ENCODE measurements at regions not wholly inside any gene's neighbourhood (a gene's known extent, or its start where the extent isn't known, plus 50 kb on each side); places are given as distances from the start of the nearest gene placed in this dataset.

DNA sequence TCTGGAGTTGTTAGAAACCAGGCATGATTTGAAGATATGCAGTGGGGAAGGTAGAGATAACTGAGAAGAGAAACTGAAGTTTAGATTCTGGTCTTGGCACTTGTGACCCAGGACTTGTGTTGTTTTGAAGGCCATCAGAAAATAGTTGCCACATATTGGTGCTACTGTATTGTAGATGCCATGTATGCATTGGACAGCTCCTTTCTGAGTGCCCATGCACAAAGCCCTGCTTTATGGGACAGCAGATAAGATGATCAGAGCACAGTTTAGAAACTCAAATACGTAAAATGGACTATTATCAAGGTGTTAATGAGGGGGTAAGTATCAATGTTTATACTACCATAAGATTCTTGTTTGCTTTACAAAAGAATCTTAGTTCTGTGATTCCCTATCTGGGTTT is 84.9 kb downstream of the KIF4B start:
- no peak for TF ChIP-seq POLR2A (IDR thresholded peaks at IDR 0.05)
- no peak for TF ChIP-seq POLR2AphosphoS5 (IDR thresholded peaks at IDR 0.05)
- no peak for TF ChIP-seq CTCF (IDR thresholded peaks at IDR 0.05 in 8 of 11, conservative IDR thresholded peaks at IDR 0.05 in 3 of 11)
- no peak overlapping the region for H3K27ac ChIP-seq
- peaks cover 0 to 6% (median 0%) of the 10 kb centered on the region in 7 donors for H3K27me3 ChIP-seq (replicated peaks in 1 of 7)
- no peaks in the 10 kb centered on the region for H3K9me3 ChIP-seq
- 63 to 85% (median 65%) methylated on average over 1 of the region's 1 CpG for WGBS, 5 donors
- DNase-seq = no peak
- H3K36me3 ChIP-seq = no peaks in the 10 kb centered on the region
- no peak overlapping the region for H3K4me3 ChIP-seq
- H3K4me1 ChIP-seq = no peaks in the 10 kb centered on the region
- intact Hi-C loops (cut with DNase I; ENCODE audit: low total_unique reads) = no loop called here

GRCh38 chr5:155101697-155102096 is 88.1 kb downstream of the KIF4B start:
- TF ChIP-seq CTCF (IDR thresholded peaks at IDR 0.05 in 8 of 11, conservative IDR thresholded peaks at IDR 0.05 in 3 of 11) (no peak), POLR2AphosphoS5 (IDR thresholded peaks at IDR 0.05) (no peak), POLR2A (IDR thresholded peaks at IDR 0.05) (no peak)
- 39 to 58% (median 52%) methylated on average over 2 of the region's 2 CpGs for WGBS, 5 donors

DNA sequence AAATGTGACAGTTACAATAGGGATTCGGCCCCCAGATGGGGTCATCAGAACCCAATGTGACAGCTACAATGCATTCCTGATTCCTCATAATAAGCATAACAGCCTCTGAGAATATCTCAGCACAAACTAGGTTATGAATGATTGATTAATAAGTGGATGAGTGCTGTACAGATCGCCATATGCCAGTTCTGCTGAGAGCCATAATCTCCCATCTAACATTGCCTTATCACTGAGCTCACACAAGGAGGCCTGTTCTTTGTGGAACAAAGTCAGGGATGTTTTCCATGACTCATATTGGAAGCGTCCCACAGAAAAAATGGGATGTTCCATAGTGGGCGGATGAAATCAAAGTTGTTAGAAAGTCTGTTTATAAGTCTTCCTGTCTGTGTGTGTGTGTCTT is 89.6 kb downstream of the KIF4B start:
- no peak for TF ChIP-seq POLR2A (IDR thresholded peaks at IDR 0.05)
- no peak for TF ChIP-seq CTCF (IDR thresholded peaks at IDR 0.05 in 8 of 11, conservative IDR thresholded peaks at IDR 0.05 in 3 of 11)
- TF ChIP-seq POLR2AphosphoS5 (IDR thresholded peaks at IDR 0.05) = no peak
- no peak for DNase-seq
- Histone ChIP-seq H3K4me3 (no peak overlapping the region), H3K4me1 (no peaks in the 10 kb centered on the region), H3K27ac (no peak overlapping the region), H3K27me3 (replicated peaks in 1 of 7) (peaks cover 0 to 6% (median 0%) of the 10 kb centered on the region in 7 donors), H3K9me3 (no peaks in the 10 kb centered on the region), H3K36me3 (no peaks in the 10 kb centered on the region)
- intact Hi-C loops (cut with DNase I; ENCODE audit: low total_unique reads) = no loop called here
- 80 to 89% (median 83%) methylated on average over 4 of the region's 4 CpGs for WGBS, 5 donors

More at GRCh38 chr5:155101697-155102096, 88.1 kb downstream of the KIF4B start:
- Histone ChIP-seq H3K36me3 (no peaks in the 10 kb centered on the region), H3K4me1 (no peaks in the 10 kb centered on the region), H3K27me3 (replicated peaks in 1 of 7) (peaks cover 0 to 6% (median 0%) of the 10 kb centered on the region in 7 donors), H3K27ac (no peak overlapping the region), H3K4me3 (no peak overlapping the region), H3K9me3 (no peaks in the 10 kb centered on the region)
- no peak for DNase-seq
- intact Hi-C loops (cut with DNase I; ENCODE audit: low total_unique reads) = no loop called here

DNA sequence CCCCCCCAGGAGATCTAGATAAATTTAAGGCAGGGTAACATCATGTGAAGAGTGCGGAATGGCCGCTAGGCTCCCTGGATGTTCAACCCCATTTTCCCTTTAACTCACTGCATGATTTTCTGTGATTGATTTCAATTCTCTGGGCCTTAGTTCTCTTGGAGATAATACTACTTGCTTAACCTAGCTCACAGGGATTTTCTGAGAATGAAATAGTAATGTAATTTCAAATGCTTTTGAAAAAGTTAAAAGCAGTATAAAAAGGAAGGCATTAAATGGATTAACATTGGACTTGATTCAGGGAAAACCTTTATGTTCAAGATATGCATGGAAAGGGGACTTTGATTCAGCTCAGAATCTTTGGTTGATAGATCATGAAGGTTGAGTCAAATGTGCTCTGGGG is 90.9 kb downstream of the KIF4B start:
- 92 to 96% (median 94%) methylated on average over 2 of the region's 2 CpGs for WGBS, 5 donors
- TF ChIP-seq CTCF (IDR thresholded peaks at IDR 0.05 in 8 of 11, conservative IDR thresholded peaks at IDR 0.05 in 3 of 11) (no peak), POLR2A (IDR thresholded peaks at IDR 0.05) (no peak), POLR2AphosphoS5 (IDR thresholded peaks at IDR 0.05) (no peak)

More for the DNA sequence above, 90.9 kb downstream of the KIF4B start:
- no peak for DNase-seq
- Histone ChIP-seq H3K4me1 (no peaks in the 10 kb centered on the region), H3K27ac (no peak overlapping the region), H3K27me3 (replicated peaks in 1 of 7) (peaks cover 0 to 6% (median 0%) of the 10 kb centered on the region in 7 donors), H3K36me3 (no peaks in the 10 kb centered on the region), H3K9me3 (no peaks in the 10 kb centered on the region), H3K4me3 (no peak overlapping the region)
- intact Hi-C loops (cut with DNase I; ENCODE audit: low total_unique reads) = no loop called here

Data from spleen (tissue), 11 donors.